ENCODE measurements at regions not wholly inside any gene's neighbourhood (a gene's known extent, or its start where the extent isn't known, plus 50 kb on each side); places are given as distances from the start of the nearest gene placed in this dataset.

DNA sequence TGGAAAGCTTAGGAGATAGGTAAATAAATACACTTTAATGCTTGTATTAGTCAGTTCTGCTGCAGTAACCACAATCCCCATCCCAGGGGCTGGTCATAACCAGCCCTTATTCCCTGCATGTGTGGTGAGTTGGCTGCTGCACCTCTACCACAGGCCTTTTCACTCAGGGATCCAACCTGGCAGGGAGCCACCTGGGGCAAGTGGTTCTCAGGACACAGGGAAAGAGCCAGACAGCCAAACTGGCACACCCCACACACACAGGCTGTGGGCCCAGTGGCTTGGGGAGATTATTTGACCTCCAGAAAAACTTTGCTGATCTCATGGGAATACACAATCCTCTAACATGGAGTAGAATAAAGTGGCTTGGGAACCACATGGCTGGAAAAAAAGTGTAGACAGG lies 400.0 kb upstream of the RNF32 start:
- DNase-seq (no peak), ATAC-seq (no peak)
- H3K36me3 ChIP-seq, result no peaks in the 10 kb centered on the region

DNA sequence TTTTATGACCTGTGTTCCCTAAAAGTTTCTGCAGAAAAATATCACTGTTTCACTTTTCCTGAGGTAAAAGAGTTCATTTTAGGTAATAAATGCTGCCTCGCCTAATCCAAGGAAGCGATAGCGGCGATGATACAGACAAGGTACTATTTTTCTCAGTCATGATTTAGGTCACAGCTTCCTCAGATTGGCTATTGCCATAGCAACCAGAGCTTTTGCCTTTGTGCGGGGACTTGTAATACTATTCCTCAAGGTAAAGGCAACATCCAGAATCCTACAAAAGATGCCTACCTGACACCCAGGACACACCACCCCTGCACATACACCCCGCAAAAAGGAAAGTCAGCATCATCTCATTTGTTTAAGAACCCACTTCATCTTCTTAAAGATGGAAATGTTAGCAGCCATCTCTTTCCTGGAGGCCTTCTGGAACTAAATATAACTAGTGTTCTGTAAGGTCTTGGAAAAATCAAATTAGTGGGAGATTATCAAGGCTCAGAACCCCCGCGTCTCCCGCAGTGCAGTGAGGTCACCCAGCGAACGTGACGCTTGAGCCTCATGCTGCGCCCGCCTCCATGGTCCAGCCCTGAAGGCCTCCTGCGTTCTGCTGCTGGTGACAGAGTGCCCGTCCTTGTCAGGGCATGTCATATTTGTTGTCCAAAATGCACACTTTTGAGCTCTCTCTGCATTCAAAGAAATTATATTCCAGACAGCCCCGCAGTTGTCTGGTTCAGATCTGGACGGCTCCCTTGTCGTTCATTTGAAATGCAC lies 402.0 kb upstream of the RNF32 start:
- TF ChIP-seq, protein P1, sequence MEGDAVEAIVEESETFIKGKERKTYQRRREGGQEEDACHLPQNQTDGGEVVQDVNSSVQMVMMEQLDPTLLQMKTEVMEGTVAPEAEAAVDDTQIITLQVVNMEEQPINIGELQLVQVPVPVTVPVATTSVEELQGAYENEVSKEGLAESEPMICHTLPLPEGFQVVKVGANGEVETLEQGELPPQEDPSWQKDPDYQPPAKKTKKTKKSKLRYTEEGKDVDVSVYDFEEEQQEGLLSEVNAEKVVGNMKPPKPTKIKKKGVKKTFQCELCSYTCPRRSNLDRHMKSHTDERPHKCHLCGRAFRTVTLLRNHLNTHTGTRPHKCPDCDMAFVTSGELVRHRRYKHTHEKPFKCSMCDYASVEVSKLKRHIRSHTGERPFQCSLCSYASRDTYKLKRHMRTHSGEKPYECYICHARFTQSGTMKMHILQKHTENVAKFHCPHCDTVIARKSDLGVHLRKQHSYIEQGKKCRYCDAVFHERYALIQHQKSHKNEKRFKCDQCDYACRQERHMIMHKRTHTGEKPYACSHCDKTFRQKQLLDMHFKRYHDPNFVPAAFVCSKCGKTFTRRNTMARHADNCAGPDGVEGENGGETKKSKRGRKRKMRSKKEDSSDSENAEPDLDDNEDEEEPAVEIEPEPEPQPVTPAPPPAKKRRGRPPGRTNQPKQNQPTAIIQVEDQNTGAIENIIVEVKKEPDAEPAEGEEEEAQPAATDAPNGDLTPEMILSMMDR (IDR thresholded peaks at IDR 0.05), result no peak
- H3K36me3 ChIP-seq, result no peaks in the 10 kb centered on the region
- ATAC-seq (no peak), DNase-seq (no peak)
- H3K4me3 ChIP-seq, result no peak overlapping the region
- no peaks in the 10 kb centered on the region for H3K4me1 ChIP-seq
- intact Hi-C loops (cut with DNase I), result no loop called here
- H3K27ac ChIP-seq, result no peak overlapping the region
- no peaks in the 10 kb centered on the region for H3K9me3 ChIP-seq
- H3K27me3 ChIP-seq, result no peaks in the 10 kb centered on the region

More for the DNA sequence above, 400.0 kb upstream of the RNF32 start:
- no peak overlapping the region for H3K27ac ChIP-seq
- no peaks in the 10 kb centered on the region for H3K9me3 ChIP-seq
- TF ChIP-seq, protein P1 (IDR thresholded peaks at IDR 0.05), result no peak
- intact Hi-C loops (cut with DNase I), result no loop called here
- no peaks in the 10 kb centered on the region for H3K27me3 ChIP-seq
- no peaks in the 10 kb centered on the region for H3K4me1 ChIP-seq
- H3K4me3 ChIP-seq, result no peak overlapping the region

DNA sequence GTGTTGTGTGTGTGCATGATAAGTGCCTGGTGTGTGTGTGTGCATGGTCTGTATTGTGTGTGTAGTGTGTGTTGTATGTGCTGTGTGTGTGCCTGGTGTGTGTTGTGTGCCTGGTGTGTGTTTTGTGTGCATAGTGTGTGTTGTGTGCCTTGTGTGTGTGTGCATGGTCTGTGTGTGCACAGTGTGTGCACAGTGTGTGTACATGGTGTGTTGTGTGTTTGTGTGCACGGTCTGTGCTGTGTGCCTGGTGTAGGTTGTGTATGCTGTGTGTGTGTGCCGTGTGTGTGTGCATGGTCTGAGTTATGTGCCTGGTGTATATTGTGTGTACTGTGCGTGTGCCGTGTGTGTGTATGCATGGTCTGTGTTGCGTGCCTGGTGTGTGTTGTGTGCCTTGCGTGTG lies 403.0 kb upstream of the RNF32 start:
- no peaks in the 10 kb centered on the region for H3K36me3 ChIP-seq
- H3K4me3 ChIP-seq, result no peak overlapping the region
- ATAC-seq (no peak), DNase-seq (no peak)
- no peaks in the 10 kb centered on the region for H3K4me1 ChIP-seq
- TF ChIP-seq, protein P1 (IDR thresholded peaks at IDR 0.05), result no peak
- H3K27ac ChIP-seq, result no peak overlapping the region
- no peaks in the 10 kb centered on the region for H3K9me3 ChIP-seq
- intact Hi-C loops (cut with DNase I), result no loop called here
- H3K27me3 ChIP-seq, result no peaks in the 10 kb centered on the region

DNA sequence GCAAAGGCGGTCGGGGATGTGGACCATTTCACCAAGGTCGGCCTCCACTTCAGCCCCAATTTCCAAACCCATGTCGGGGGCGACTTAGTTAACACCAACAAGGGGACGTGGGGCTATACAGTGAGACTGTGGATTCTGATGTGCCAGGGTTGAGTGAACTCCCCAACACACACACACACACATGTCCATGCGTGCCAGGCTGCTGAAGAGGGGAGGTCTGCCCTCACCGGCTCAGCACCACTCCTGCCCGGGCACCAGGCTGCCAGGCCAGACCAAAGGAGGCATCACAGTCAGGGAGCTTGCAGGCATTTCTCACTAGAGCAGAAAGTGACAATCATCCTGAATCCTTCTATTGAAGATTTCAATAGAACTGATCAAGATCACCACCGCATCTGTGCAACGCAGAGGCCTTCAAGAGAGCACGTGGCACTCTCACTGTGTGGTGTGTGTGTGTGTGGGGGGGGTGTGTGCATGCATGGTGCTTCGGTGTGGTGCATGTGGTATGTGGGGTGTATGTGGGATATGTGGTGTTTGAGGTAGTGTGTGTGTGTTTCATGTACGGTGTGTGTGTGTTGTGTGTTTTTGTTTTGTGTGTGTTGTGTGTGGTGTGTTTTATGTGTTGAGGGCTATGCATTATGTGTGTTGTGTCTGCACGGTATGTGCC lies 403.5 kb upstream of the RNF32 start:
- no peak for DNase-seq
- no peak for ATAC-seq
- Histone ChIP-seq H3K4me3 (no peak overlapping the region), H3K36me3 (no peaks in the 10 kb centered on the region), H3K9me3 (no peaks in the 10 kb centered on the region), H3K27me3 (no peaks in the 10 kb centered on the region), H3K4me1 (no peaks in the 10 kb centered on the region), H3K27ac (no peak overlapping the region)
- TF ChIP-seq, protein P1 (IDR thresholded peaks at IDR 0.05), result no peak
- intact Hi-C loops (cut with DNase I), result no loop called here

DNA sequence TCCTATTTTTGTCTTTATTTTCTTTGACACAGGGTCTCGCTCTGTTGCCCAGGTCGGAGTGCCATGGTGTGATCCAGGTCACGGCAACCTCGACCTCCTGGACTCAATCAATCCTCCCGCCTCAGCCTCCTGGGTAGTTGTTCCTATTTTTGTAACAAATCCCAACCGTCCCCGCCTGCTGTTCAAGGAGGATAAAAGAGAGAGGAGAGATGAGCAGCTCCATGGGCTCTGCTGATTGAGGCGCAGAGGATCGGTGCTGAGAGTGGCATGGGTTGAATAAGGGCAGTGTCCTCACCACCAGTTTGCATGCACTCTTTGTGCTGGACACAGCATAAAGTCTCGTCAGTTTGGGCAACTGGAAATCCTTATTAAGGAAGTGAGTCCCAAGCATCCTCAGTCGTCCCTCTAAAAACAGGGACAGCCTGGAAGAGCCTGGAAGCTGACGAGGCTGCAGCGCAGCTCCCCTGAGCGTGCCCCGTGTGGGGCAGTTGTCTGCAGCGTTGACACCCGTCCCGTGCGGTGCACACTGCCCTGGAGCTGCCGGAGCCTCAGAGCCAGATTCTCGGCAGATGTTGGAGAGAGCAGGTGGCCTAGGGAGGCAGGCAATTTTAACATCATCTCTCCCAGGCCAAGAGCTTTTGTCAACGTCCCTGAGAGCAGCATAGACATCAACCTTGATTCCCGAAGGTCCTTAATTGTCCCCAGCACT lies 404.2 kb upstream of the RNF32 start:
- ATAC-seq, result no peak
- H3K9me3 ChIP-seq, result no peaks in the 10 kb centered on the region
- TF ChIP-seq, protein P1 (IDR thresholded peaks at IDR 0.05), result no peak

More for the DNA sequence above, 404.2 kb upstream of the RNF32 start:
- Histone ChIP-seq H3K27ac (no peak overlapping the region), H3K4me1 (no peaks in the 10 kb centered on the region), H3K27me3 (no peaks in the 10 kb centered on the region), H3K36me3 (no peaks in the 10 kb centered on the region), H3K4me3 (no peak overlapping the region)
- intact Hi-C loops (cut with DNase I), result no loop called here
- DNase-seq, result no peak

Measured in left lung (tissue), 4 donors.